Smooth muscle cell (in vitro differentiated cells): ENCODE measurements at regions not wholly inside any gene's neighbourhood (a gene's known extent, or its start where the extent isn't known, plus 50 kb on each side); places are given as distances from the start of the nearest gene placed in this dataset.

Experiments
- DNase-seq: peaks from one replicate; lab custom pipeline; 2025; ENCODE audit not compliant: unreplicated experiment; lab: John Stamatoyannopoulos, UW
- H2AFZ ChIP-seq: fragments of 200-600 bp; sonication (generic); 2 replicates; pipeline ENCODE4 v1.6.0; 2016; ENCODE audit warnings: antibody characterized with exemption, low read depth, mild to moderate bottlenecking
- H3F3A ChIP-seq: fragments of 200-600 bp; sonication (generic); 2 replicates; pipeline ENCODE4 v1.6.0; 2017; ENCODE audit warnings: antibody characterized with exemption, low read depth
- H3K27ac ChIP-seq: fragments of 200-600 bp; sonication (generic); 2 replicates; pipeline ENCODE4 v1.5.1; 2016; ENCODE audit warnings: low read depth, mild to moderate bottlenecking
- H3K27me3 ChIP-seq: fragments of 200-600 bp; sonication (generic); 2 replicates; pipeline ENCODE4 v1.6.1; 2016; ENCODE audit warnings: low read depth, mild to moderate bottlenecking
- H3K36me3 ChIP-seq: fragments of 200-600 bp; sonication (generic); 2 replicates; pipeline ENCODE4 v1.5.1; 2016; ENCODE audit warnings: low read depth
- H3K4me1 ChIP-seq: fragments of 200-600 bp; sonication (generic); 2 replicates; pipeline ENCODE4 v1.5.1; 2016; ENCODE audit warnings: low read depth
- H3K4me2 ChIP-seq: fragments of 200-600 bp; sonication (generic); 2 replicates; pipeline ENCODE4 v1.6.0; 2016; ENCODE audit warnings: mild to moderate bottlenecking
- H3K4me3 ChIP-seq: fragments of 200-600 bp; sonication (generic); 2 replicates; pipeline ENCODE4 v1.5.1; 2016; ENCODE audit warnings: mild to moderate bottlenecking
- H3K79me2 ChIP-seq: fragments of 200-600 bp; sonication (generic); 2 replicates; pipeline ENCODE4 v1.6.0; 2016; ENCODE audit warnings: low read depth, mild to moderate bottlenecking
- H3K9ac ChIP-seq: fragments of 200-600 bp; sonication (generic); 2 replicates; pipeline ENCODE4 v1.6.0; 2016; ENCODE audit warnings: low read depth
- H3K9me3 ChIP-seq: fragments of 200-600 bp; sonication (generic); replicated peaks from 2 replicates; pipeline ENCODE4 v1.5.1; 2016; ENCODE audit warnings: low read depth
- H4K20me1 ChIP-seq: fragments of 200-600 bp; sonication (generic); 2 replicates; pipeline ENCODE4 v1.6.0; 2016; ENCODE audit warnings: low read depth
- CTCF ChIP-seq: fragments of 200-600 bp; sonication (generic); IDR thresholded peaks from 2 replicates; pipeline ENCODE4 v1.5.1; 2017; ENCODE audit warnings: borderline replicate concordance, mild to moderate bottlenecking, antibody characterized with exemption; ENCODE audit not compliant: insufficient read depth, poor library complexity, severe bottlenecking
- whole genome bisulfite sequencing: methylation state at CpG from one replicate; pipeline ENCODE4 v1.1.7; 2016; ENCODE audit warnings: low lambda C conversion rate; 5-methylcytosine and 5-hydroxymethylcytosine counted together

- H2AFZ ChIP-seq: no peak overlapping the region
- H3K9me3 ChIP-seq: no peaks in the 10 kb centered on the region
- no peak overlapping the region for H3K4me2 ChIP-seq
- H3K4me3 ChIP-seq: no peak overlapping the region
- H4K20me1 ChIP-seq: no peaks in the 10 kb centered on the region
- no peak for DNase-seq
- no peak overlapping the region for H3K9ac ChIP-seq
- H3K79me2 ChIP-seq: no peaks in the 10 kb centered on the region
- H3K36me3 ChIP-seq: no peaks in the 10 kb centered on the region
- no peak overlapping the region for H3K27ac ChIP-seq
- TF ChIP-seq CTCF: no peak
- no peaks in the 10 kb centered on the region for H3K27me3 ChIP-seq
- H3K4me1 ChIP-seq: no peaks in the 10 kb centered on the region
- no peaks in the 10 kb centered on the region for H3F3A ChIP-seq
- WGBS: 100% methylated on average over 2 of the region's 2 CpGs
These were observed 577.1 kb upstream of the CDH5 start for GRCh38 chr16:65789161-65789945.

GRCh38 chr16:65788434-65789140, 577.9 kb upstream of the CDH5 start:
- H3K36me3 ChIP-seq: no peaks in the 10 kb centered on the region
- no peak overlapping the region for H3K4me3 ChIP-seq
- no peak overlapping the region for H3K27ac ChIP-seq
- H2AFZ ChIP-seq: no peak overlapping the region
- no peaks in the 10 kb centered on the region for H3K4me1 ChIP-seq
- no peaks in the 10 kb centered on the region for H3F3A ChIP-seq
- no peak for TF ChIP-seq CTCF
- no peak for DNase-seq
- no peaks in the 10 kb centered on the region for H3K27me3 ChIP-seq
- H3K9ac ChIP-seq: no peak overlapping the region
- H4K20me1 ChIP-seq: no peaks in the 10 kb centered on the region
- WGBS: 93% methylated on average over 4 of the region's 4 CpGs
- no peaks in the 10 kb centered on the region for H3K79me2 ChIP-seq
- H3K9me3 ChIP-seq: no peaks in the 10 kb centered on the region
- no peak overlapping the region for H3K4me2 ChIP-seq

- no peak overlapping the region for H3K4me2 ChIP-seq
- H4K20me1 ChIP-seq: no peaks in the 10 kb centered on the region
- no peaks in the 10 kb centered on the region for H3K27me3 ChIP-seq
- H3K9me3 ChIP-seq: no peaks in the 10 kb centered on the region
- no peak overlapping the region for H2AFZ ChIP-seq
- H3K4me1 ChIP-seq: peaks cover 2% of the 10 kb centered on the region
- no peak for TF ChIP-seq CTCF
- H3K9ac ChIP-seq: no peak overlapping the region
- no peaks in the 10 kb centered on the region for H3K79me2 ChIP-seq
- no peaks in the 10 kb centered on the region for H3K36me3 ChIP-seq
- 90% methylated on average over 11 of the region's 11 CpGs for WGBS
- no peak for DNase-seq
- no peaks in the 10 kb centered on the region for H3F3A ChIP-seq
- H3K4me3 ChIP-seq: no peak overlapping the region
- H3K27ac ChIP-seq: no peak overlapping the region
These were observed 578.6 kb upstream of the CDH5 start for GRCh38 chr16:65787921-65788320.
